HG03460 (cell line): ENCODE measurements at regions not wholly inside any gene's neighbourhood (a gene's known extent, or its start where the extent isn't known, plus 50 kb on each side); places are given as distances from the start of the nearest gene placed in this dataset.

Experiments
- ATAC-seq: cut with Tn5 transposase; IDR thresholded peaks from one replicate; pipeline ENCODE4 v1.9.1; 2021; ENCODE audit not compliant: unreplicated experiment

DNA sequence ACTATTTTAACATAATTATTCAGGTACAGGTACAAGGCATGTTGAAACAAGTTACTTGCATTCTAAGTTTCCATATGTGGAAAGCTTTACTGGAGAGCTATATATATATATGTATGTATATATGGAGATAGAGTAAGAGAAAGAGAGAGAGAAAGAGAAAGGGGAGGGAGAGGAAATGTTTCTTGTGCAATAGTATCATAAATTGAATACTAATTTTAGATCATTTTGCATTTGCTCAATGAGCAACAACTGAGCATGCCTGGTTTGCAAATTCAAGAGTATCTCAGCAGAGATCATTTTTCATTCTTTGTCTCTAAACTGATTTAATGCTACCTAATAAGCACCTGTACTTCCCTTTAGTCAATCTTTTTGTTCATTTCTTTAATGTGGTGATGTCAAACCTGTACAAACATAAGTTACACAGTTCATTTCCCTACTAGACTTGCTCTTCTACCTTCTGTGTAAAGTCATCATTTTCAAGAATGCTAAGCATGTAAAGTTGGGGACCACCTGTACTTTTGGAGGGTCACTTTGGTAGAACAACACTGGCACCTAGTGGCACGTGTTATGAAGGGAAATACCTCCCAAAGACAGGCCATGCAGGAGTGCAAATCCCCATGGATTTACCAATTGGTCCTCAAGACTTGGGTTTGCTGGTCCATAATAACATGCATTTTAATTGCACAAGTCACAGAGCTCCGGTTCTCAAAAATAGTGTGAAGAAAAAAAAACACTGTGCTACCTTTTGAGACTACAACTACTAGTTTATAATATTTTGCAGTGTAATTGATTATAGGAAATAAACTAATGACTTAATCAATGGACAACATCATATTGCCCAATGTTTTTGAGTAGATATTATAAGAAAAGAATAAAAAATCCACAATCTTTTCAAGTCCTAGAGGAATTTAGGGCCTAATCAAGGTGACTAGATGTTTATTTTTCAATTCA, 431.2 kb upstream of the IGFBP3 start:
- no peak for ATAC-seq

DNA sequence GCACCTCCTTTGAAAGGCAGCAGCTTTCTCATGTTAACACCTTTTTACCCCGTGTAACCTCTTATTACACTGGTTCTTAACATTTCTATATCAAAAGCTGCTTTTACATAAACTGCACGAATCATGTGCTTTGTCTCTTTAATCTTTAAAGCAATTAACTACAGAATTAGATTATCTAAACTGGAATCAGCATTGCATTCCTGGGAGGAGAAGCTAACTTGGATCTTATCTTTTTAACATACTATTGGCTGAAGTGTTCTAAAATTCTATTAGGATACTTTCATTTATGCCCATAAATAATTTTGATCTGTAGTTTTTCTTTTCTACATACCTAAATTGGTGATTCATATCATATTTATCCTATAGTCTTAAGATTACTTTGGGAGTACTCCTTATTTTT, 428.4 kb upstream of the IGFBP3 start:
- ATAC-seq, result no peak

DNA sequence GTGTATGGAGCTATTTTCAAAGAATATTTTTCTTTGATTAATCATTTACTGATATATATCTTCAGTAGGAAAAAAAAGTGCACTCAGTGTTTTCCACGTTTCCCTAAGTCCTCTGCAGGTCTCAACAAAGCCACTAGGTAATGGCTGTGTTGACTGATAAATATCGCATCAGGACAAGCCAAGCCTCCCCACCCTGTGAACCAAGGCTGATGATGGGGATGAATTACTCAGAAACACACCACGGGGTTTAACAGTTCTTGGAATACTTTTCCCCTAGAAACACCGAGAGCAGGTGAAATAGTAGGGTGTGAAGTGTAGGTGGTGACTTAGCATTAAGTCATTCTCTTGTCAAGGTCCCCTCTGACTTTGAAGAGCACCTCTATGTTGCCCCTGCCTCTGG, 423.5 kb upstream of the IGFBP3 start:
- ATAC-seq, result no peak

DNA sequence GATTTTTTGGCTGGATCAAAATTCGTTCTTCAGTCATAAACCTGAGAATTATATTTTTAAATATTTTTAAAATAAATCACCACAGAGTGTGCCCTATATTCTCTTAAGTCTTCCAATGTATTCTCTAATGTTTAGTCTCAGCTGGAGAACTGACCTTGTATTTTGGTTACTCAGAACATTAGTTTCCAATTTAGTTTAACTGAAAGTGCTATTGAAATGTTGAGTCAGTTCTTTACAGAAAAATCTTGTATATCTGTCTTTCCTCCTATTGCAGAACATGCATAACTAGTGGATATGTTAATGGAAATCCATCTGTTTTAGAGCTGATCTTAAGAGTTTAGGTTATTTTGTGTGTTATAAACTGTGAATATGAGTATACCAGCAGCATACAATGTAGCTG, 422.7 kb upstream of the IGFBP3 start:
- ATAC-seq, result no peak

DNA sequence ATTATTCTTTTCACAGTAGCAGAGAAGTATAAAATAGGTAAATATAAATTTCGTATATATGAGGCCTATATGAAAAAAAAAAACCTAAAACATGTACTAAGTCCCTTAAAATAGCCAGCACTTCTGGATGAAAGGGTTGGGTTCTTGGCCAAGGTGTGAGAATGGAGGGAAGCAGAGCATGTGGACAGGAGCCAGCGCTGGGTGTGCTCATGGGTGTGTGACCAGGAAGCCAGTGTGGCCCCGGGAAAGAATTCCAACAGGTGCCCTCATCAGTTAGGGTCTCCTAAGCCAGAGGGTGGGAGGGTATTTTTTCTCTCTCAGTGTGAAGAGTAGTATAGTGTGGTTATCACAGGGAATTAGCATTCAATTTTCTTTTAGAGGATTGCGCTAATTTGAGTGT, 401.9 kb upstream of the IGFBP3 start:
- ATAC-seq, result no peak

DNA sequence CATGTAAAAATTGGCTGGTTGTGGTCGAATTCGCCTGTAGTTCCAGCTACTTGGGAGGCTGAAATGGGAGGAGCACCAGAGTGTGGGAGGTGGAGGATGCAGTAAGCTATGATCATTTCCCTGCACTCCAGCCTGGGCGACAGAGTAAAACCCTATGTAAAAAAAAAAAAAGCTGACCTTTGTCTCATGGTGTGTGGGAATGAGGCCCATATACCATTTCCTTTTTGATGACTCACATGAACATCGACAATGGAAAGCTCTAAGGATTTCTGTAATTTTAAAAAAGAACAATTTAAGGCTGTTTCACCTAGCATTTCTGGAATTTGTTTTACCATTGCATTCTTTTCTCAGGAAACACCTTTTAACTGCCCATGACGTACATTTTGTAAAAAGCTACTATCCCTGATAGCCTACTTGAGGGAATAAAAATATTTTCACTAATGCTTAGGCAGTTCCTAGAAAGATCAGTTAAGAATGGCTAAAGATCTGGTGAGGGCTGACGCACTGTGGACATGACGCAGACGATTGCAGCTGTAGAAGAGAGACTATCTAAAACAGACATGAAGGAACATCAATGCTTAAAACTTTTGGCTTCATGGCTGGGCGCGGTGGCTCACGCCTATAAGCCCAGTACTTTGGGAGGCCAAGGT, 400.6 kb upstream of the IGFBP3 start:
- ATAC-seq, result no peak

DNA sequence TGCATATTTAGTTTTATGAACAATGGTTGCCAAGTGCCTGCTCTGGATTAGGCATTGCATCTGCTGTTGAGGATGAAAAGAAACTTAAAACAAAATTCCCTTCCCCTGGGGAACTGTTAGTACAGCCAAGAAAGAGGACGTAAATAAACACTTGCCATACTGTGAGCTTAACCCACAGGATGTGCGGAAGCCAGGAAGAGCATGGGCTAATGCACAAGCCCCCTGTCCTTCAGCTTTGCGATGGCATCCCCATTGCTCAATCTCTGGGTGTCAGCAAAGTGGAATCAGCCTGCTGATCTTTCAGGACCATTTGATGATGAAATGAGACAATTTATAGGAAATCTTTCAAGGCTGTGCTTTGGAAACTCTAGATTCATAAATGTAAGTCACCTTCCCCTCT, 399.9 kb upstream of the IGFBP3 start:
- ATAC-seq, result no peak

DNA sequence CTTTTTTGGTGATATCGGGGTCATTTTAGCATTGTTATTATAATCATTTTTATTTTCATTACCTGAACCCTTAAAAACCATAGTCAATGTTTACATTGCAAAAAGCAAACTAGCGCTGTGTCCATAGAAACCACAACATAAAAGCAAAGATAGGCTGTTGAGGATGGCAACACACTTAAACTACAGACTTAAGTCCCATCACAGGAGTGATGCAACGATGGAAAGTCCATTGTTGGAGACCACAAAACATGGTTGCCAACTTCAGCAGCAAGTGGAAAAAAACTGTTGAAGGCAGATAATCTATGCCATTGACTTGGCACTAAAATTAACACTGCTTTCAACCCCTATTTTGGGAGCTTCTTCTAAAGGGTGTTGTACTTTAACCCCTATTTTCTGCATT, 398.8 kb upstream of the IGFBP3 start:
- ATAC-seq, result no peak

DNA sequence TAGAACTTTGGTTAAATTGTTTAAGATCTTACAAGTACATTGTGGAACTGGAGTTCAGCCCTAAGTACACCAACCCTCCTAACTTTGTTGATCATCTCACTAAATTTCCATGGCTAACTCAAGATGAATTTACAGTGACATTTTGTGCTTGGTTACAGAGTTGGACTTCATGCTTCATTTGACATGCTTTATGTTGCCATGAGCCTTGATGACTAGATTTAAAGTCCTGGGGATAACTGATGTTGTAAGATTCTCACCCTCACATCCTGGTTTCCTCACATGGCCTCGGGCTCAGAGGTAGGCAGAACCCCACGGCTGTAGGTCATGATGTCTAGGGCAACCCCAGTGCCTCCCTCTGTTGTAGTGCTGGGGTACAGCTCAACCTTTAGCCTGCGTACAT, 397.2 kb upstream of the IGFBP3 start:
- ATAC-seq, result no peak

DNA sequence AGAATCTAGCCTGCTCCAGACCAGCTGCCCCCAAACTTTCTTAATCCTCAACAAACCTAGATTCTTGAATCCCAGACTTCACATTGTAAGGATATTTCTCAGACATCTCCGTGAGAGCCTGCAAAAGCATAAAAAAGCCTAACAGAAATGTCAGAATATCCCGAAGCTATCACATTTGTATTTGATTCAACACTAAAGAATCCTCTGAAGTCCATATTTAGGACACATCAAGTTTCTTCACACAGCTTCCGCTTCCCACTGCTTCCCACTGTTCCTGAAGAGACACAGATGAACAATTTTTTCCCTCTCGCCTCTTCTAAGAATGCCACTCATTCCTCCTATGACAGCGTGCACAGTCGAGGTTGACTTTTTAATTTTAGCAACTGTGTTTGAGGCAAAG, 396.2 kb upstream of the IGFBP3 start:
- no peak for ATAC-seq

DNA sequence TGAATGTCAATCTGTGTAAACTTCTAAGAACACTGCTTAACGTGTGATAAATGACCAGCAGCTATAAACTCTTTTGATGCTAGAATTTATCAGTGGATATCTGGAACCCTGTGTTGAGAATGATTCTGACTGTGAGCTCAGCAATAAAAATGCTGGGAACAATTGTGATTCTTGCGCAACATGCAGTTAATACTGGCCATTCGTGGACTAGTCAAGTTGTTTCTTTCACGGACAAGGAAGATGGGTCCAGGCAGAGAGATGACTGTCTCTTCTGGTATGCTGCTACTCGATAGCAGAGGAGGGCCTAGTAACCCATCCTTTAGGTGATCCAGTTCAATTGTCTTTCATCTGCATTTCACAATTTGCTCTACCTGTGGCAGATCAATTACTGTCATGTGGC, 394.8 kb upstream of the IGFBP3 start:
- ATAC-seq, result no peak

DNA sequence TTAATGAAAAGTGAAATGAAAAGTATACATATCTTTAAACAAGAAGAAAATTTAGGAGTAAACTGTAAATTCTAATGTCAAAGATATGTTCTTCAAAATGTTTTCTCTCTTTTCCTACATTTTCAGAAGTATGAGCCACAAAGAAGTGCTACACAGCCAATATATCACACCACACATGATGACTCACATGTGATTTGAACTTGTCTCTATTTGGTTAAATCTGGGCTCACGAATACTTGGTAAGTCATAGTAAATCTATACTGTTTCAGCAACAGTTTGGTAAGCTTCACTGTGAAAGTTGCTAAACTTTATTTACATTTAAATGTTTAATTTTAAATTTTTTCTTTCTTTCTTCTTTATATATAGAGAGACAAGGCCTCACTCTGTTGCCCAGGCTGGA, 380.6 kb upstream of the IGFBP3 start:
- no peak for ATAC-seq

DNA sequence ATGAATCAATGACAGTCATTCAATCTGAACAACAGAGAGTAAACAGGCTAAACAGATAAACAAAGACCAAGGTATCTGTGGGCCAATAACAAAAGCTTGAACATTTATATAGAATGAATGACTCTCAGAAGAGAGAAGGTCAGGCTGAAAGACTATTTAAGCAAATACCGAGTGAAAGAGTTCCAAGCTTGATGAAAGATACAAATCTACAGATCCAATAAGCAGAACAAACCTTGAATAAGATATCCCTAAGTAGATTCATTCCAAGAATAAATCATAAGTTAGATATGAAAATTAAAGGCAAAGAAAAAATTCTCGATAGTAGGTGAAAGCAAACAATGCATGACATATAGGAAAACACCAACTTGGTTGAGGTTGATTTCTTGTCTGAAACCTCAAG, 376.4 kb upstream of the IGFBP3 start:
- ATAC-seq, result no peak

DNA sequence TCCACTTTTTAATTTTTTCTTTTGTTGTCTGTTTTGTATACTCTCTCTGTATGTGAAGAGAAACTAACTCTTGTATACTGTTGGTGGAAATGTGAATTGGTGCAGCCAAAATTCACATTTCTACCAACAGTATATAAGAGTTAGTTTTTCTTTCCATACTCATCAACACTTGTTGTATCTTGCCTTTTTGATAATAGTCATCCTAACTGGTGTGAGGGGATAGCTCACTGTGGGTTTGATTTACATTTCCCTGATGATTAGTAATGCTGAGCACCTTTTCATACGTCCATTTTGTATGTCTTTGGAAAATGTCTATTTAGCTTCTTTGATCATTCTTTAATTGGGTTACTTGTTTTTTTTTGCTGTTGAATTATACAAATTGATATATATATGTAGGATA, 375.5 kb upstream of the IGFBP3 start:
- ATAC-seq, result no peak

DNA sequence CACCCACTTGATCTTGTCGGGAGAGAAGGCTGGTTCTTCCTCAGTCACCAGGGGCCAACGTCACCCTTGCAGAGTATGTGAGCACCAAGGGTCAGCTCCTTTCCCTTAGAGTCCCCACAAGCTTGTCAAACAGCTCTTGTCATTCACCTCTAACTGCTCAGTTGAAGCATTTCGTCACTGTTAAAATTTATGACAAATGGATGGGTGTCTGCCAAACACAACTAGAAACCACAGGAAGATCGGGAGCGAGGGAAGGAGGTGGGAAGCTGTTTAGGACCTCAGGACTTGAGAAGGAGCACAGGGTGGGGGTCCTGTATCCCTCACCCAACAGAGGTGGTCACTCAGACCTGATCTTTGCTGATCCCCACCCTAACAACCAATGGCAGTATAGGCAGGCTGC, 373.3 kb upstream of the IGFBP3 start:
- no peak for ATAC-seq

DNA sequence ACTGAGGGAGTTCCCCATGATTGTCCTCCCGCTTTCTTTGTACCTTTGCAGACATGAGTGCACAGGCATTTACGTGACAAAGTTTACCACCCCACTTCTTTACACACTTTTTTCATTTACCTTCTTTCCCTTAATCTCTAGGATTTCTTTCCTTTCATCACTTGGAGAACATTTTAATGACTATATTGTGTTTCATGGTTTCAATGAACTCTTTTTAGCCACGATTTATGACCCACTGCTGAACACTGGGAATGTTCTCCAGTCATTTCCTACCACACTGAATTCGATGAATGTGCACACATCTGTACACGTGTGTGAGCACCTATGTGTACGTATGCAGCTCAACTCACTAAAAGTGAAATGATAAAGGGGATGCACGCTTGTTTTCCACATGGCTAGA, 371.7 kb upstream of the IGFBP3 start:
- ATAC-seq, result no peak

DNA sequence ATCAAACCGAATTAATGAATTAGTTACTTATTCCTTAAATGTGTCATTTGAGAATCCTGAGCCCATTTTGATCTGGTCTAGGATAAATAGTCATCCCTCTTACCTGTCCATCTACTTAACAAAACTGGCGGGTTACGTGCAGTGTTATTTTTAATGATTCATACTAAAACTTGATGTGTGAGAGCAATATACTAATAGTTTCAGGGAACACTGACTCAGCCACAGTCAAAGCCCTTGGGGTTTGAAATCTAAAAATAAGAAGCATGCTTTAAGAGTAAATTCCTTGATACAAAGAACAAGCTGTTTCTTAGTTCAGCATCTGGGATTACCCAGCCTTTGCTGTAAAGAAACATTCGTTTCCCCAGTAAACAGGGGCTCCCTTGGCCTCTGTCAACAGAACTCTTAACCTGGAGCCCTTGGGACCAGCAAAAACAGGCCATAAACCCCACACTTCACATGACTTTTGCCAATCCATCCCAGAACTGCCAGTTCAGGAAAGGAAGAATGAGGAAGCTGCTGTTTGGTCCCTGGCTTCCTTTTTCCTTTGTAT, 370.6 kb upstream of the IGFBP3 start:
- ATAC-seq, result peak; percentile 71

DNA sequence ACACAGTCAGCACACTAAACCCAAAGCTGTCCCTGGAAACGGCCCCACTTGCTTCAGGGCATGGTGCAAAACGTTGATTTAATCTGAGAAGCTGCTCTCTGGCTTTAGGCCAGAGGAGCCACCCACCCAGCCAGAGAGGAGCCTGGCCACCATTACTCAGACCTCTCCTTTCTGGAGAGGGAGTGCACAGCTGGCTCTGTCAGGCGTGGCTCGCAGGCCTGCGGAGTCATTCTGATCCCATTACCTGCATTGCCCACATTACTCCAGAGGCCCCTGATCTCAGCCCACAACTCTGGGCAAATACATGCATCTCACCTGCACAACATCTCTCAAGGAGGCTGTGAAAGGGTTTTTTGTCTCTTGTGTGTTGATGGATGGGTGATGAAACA, 370.0 kb upstream of the IGFBP3 start:
- peak; percentile 72 for ATAC-seq

DNA sequence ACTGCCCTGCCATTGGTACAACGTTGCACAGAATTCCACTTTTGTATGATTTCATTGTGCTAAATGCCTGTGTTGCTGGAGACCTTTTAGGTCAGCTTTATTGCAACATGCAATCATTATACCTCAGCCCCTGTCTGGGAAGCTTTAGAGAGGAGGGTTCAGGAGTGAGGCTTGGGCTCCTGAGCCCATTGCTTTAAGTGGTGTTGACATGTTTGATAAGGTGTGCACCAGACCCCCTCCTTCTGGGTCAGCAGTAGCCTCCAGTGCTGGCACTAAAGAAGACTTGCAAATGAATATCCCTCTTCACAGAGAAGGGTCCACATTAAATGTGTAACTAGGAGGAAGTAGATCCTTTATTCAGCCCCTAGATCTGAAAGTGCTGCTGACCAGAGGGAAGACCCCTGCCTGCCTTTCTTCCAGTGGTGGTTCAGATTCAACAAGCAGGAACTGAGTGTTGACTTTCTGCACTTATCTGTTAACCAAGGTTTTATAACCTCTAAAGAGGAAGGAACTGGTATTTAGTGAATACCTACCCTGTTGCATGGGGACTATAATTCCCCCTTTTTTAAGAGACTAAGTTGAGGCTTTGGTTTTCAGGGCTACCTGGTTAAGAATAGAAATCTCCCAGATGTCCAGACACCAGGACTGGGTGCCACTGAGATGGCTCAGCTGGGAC, 369.4 kb upstream of the IGFBP3 start:
- ATAC-seq, result peak; percentile 22

DNA sequence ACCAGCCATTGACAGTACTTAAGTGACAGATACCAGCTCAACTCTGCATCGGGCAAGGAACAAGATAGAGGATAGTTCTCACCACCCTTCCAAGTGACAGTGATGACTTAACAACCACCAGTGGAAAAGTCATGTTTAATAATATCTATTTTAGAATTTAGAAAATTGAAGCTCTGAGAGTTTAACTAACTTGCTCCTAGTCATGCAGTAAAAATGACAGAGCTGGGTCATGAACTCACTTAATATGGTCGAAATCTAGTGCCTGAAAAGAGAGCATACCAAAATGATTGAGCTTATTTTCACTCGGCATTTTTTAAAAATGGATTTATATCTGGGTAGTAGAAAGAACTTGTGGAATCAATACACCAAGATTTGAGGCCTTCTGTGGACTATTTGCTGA, 367.8 kb upstream of the IGFBP3 start:
- no peak for ATAC-seq

DNA sequence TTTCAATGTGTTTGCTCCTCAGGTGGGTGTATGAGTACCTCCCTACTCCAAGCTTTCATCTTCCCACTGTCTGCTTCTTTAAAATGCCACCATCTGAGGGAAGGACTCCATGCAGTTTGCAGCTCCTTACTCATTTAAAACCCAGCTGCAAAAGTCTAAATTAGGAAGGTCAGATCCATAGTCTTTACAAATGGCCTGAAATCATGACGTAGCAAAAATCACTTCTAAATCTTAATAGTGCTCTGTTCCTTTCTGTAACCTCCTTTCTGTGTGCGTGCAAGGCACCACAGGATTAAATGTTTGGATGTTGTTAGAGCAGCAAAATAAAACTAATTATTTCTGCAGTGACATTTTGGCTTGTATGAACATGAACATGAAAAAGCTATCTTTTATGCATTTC, 366.9 kb upstream of the IGFBP3 start:
- ATAC-seq, result no peak

DNA sequence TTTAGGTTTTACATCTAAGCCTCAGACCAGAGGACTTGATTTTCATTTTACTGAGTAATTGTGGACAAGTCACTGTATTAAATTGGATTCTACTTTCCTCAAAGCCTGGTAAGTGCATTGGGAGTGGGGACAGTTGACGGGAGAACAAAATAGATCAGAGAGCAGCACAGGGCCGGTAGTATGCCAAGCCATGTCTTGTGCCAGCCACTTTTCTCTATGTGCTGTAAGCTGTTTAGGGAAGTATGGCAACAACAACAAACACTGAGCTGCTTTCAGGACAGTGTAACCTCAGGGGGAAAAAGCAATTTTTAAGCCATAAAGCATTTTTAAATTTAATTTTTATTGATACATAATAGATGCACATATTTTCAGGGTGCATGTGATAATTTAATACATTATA, 365.9 kb upstream of the IGFBP3 start:
- ATAC-seq, result no peak
